Endothelial cell (in vitro differentiated cells): ENCODE measurements at regions not wholly inside any gene's neighbourhood (a gene's known extent, or its start where the extent isn't known, plus 50 kb on each side); places are given as distances from the start of the nearest gene placed in this dataset.
"Not testable (repeated sequence)": the region's sequence is repeated elsewhere in the genome, so short reads cannot be mapped to it uniquely, and the experiment has no call there.

Experiments used
- DNase-seq: peaks from one replicate; pipeline ENCODE4 v3.0.0; 2021; ENCODE audit warnings: low spot score
- H3K27ac Mint-ChIP-seq: one replicate; pipeline ENCODE4 v1.8.0; 2021; ENCODE audit warnings: mixed read lengths, inconsistent platforms; ENCODE audit not compliant: unreplicated experiment
- H3K27me3 Mint-ChIP-seq: one replicate; pipeline ENCODE4 v1.8.0; 2021; ENCODE audit warnings: mild to moderate bottlenecking, moderate library complexity, mixed read lengths, inconsistent platforms; ENCODE audit not compliant: unreplicated experiment
- H3K36me3 Mint-ChIP-seq: one replicate; pipeline ENCODE4 v1.8.0; 2021; ENCODE audit warnings: mild to moderate bottlenecking, low read depth, mixed read lengths, inconsistent platforms; ENCODE audit not compliant: unreplicated experiment
- H3K4me1 Mint-ChIP-seq: one replicate; pipeline ENCODE4 v1.8.0; 2021; ENCODE audit warnings: mild to moderate bottlenecking, mixed read lengths, inconsistent platforms; ENCODE audit not compliant: unreplicated experiment
- H3K4me3 Mint-ChIP-seq: one replicate; pipeline ENCODE4 v1.8.0; 2021; ENCODE audit warnings: mild to moderate bottlenecking, mixed read lengths, inconsistent platforms; ENCODE audit not compliant: unreplicated experiment
- H3K9me3 Mint-ChIP-seq: one replicate; pipeline ENCODE4 v1.8.0; 2021; ENCODE audit warnings: mixed read lengths, inconsistent platforms; ENCODE audit not compliant: unreplicated experiment
- CTCF ChIP-seq: fragments of 200-600 bp; sonication (generic); IDR thresholded peaks from one replicate; pipeline ENCODE4 v1.5.0; 2021; ENCODE audit warnings: antibody characterized with exemption; ENCODE audit not compliant: unreplicated experiment

- no peak for TF ChIP-seq CTCF
These were observed 1056.8 kb downstream of the ROBO2 start for GRCh38 chr3:78096488-78097255.

GRCh38 chr3:78098367-78098766 is 1058.5 kb downstream of the ROBO2 start:
- Mint-ChIP-seq H3K4me3 (no peak overlapping the region), H3K27ac (no peak overlapping the region), H3K36me3 (peaks cover 4% of the 10 kb centered on the region), H3K9me3 (no peaks in the 10 kb centered on the region), H3K4me1 (no peaks in the 10 kb centered on the region), H3K27me3 (no peaks in the 10 kb centered on the region)
- no peak for TF ChIP-seq CTCF
- no peak for DNase-seq

More at GRCh38 chr3:78096488-78097255, 1056.8 kb downstream of the ROBO2 start:
- H3K27ac Mint-ChIP-seq, result no peak overlapping the region
- H3K4me1 Mint-ChIP-seq, result no peaks in the 10 kb centered on the region
- DNase-seq, result no peak
- H3K4me3 Mint-ChIP-seq, result no peak overlapping the region
- H3K9me3 Mint-ChIP-seq, result no peaks in the 10 kb centered on the region
- H3K36me3 Mint-ChIP-seq, result peaks cover 4% of the 10 kb centered on the region
- no peaks in the 10 kb centered on the region for H3K27me3 Mint-ChIP-seq

GRCh38 chr3:78101384-78101783 is 1061.5 kb downstream of the ROBO2 start:
- Mint-ChIP-seq H3K36me3 (no peaks in the 10 kb centered on the region), H3K4me1 (no peaks in the 10 kb centered on the region), H3K4me3 (no peak overlapping the region), H3K9me3 (no peaks in the 10 kb centered on the region), H3K27me3 (no peaks in the 10 kb centered on the region), H3K27ac (no peak overlapping the region)
- no peak for TF ChIP-seq CTCF
- DNase-seq, result no peak

- not testable (repeated sequence) for DNase-seq, H3K4me1 Mint-ChIP-seq, H3K27me3 Mint-ChIP-seq, H3K27ac Mint-ChIP-seq, H3K4me3 Mint-ChIP-seq, H3K36me3 Mint-ChIP-seq, H3K9me3 Mint-ChIP-seq
These were observed 1068.5 kb downstream of the ROBO2 start for GRCh38 chr3:78108269-78108961.

GRCh38 chr3:78112291-78113010 is 1072.6 kb downstream of the ROBO2 start:
- no peak for TF ChIP-seq CTCF
- Mint-ChIP-seq H3K27ac (no peak overlapping the region), H3K9me3 (no peaks in the 10 kb centered on the region), H3K27me3 (peaks cover 2% of the 10 kb centered on the region), H3K4me3 (no peak overlapping the region), H3K36me3 (no peaks in the 10 kb centered on the region), H3K4me1 (peaks cover 3% of the 10 kb centered on the region)
- no peak for DNase-seq
